PC-3 (cell line): ENCODE measurements at regions not wholly inside any gene's neighbourhood (a gene's known extent, or its start where the extent isn't known, plus 50 kb on each side); places are given as distances from the start of the nearest gene placed in this dataset.

Experiments used
- ATAC-seq: fragments of 200-7000 bp; cut with Tn5 transposase; 2 replicates; pipeline ENCODE4 v1.9.1; 2020; ENCODE audit warnings: mild to moderate bottlenecking, moderate library complexity
- BruUV-seq: library from RNA; stranded (reverse); fragments of 400-500 nt; replicated peaks from 2 replicates; lab custom pipeline; 2021; lab: Mats Ljungman, UMichigan
- CTCF ChIA-PET: fragments of 300-600 bp; sonication (Branson Sonifier 250); formaldehyde crosslinking; loops from one replicate; lab custom pipeline; 2022; ENCODE audit warnings: antibody characterized with exemption; lab: Charles Lee
- POLR2A ChIA-PET: fragments of 300-600 bp; sonication (Branson Sonifier 250); formaldehyde crosslinking; loops from one replicate; lab custom pipeline; 2022; ENCODE audit warnings: antibody characterized with exemption; ENCODE audit not compliant: unreplicated experiment; lab: Charles Lee
- DNase-seq: peaks from one replicate; pipeline ENCODE4 v3.0.0-alpha.2; 2015
- H2AFZ ChIP-seq: fragments of 300-600 bp; sonication (generic); 2 replicates; pipeline ENCODE4 v1.6.0; 2016; ENCODE audit warnings: antibody characterized with exemption, low read length
- H3F3A ChIP-seq: fragments of 300-600 bp; sonication (generic); one replicate; pipeline ENCODE4 v1.6.0; 2017; ENCODE audit warnings: antibody characterized with exemption, low read length, control low read depth, mild to moderate bottlenecking; ENCODE audit not compliant: unreplicated experiment
- H3K27ac ChIP-seq: fragments of 300-600 bp; sonication (generic); 2 replicates; pipeline ENCODE4 v1.5.1; 2016; ENCODE audit warnings: mild to moderate bottlenecking, low read length
- H3K27me3 ChIP-seq: fragments of 300-600 bp; sonication (generic); 2 replicates; pipeline ENCODE4 v1.6.1; 2016; ENCODE audit warnings: low read length, mixed read lengths
- H3K36me3 ChIP-seq: fragments of 300-600 bp; sonication (generic); 2 replicates; pipeline ENCODE4 v1.6.1; 2016; ENCODE audit warnings: low read depth, mixed run types, low read length, mixed read lengths
- H3K4me1 ChIP-seq: fragments of 300-600 bp; sonication (generic); 2 replicates; pipeline ENCODE4 v1.5.1; 2016; ENCODE audit warnings: low read length; ENCODE audit not compliant: insufficient read depth
- H3K4me2 ChIP-seq: fragments of 300-600 bp; sonication (generic); 2 replicates; pipeline ENCODE4 v1.6.0; 2016; ENCODE audit warnings: low read length
- H3K4me3 ChIP-seq: fragments of 300-600 bp; sonication (generic); 2 replicates; pipeline ENCODE4 v1.5.1; 2016; ENCODE audit warnings: mild to moderate bottlenecking, low read length, mixed read lengths
- H3K79me2 ChIP-seq: fragments of 300-600 bp; sonication (generic); 2 replicates; pipeline ENCODE4 v1.6.1; 2017; ENCODE audit warnings: low read length, mixed read lengths
- H3K9ac ChIP-seq: fragments of 300-600 bp; sonication (generic); 2 replicates; pipeline ENCODE4 v1.6.0; 2016; ENCODE audit warnings: mild to moderate bottlenecking, low read length
- H3K9me2 ChIP-seq: fragments of 300-600 bp; sonication (generic); replicated peaks from 2 replicates; pipeline ENCODE4 v1.6.1; 2016; ENCODE audit warnings: mixed run types, low read length, mixed read lengths
- H3K9me3 ChIP-seq: fragments of 300-600 bp; sonication (generic); 2 replicates; pipeline ENCODE4 v1.6.1; 2016; ENCODE audit warnings: low read length, mixed read lengths
- H4K20me1 ChIP-seq: fragments of 300-600 bp; sonication (generic); 2 replicates; pipeline ENCODE4 v1.6.1; 2016; ENCODE audit warnings: low read length, mixed read lengths
- CTCF ChIP-seq: fragments of 300-600 bp; sonication (generic); conservative IDR thresholded peaks from 2 replicates; pipeline ENCODE4 v1.5.1; 2017; ENCODE audit warnings: antibody characterized with exemption, low read depth, mild to moderate bottlenecking, low read length
- EZH2 ChIP-seq: fragments of 300-600 bp; sonication (generic); IDR thresholded peaks from one replicate; pipeline ENCODE4 v1.6.1; 2017; ENCODE audit warnings: antibody characterized with exemption, mild to moderate bottlenecking, low read length; ENCODE audit not compliant: unreplicated experiment
- EZH2phosphoT487 ChIP-seq: fragments of 300-600 bp; sonication (generic); IDR thresholded peaks from 2 replicates; pipeline ENCODE4 v1.6.1; 2018; ENCODE audit warnings: mild to moderate bottlenecking, antibody characterized with exemption, low read length, borderline replicate concordance
- intact Hi-C: fragments of 100-400 bp; cut with micrococcal nuclease; formaldehyde crosslinking; loops from 2 replicates; pipeline ENCODE4 v1.9.0; 2023

- BruUV-seq: no TSS peak
- ChIA-PET POLR2A (no interaction called here), CTCF (no interaction called here)
- H3K9me2 ChIP-seq: no peaks in the 10 kb centered on the region
- no peak overlapping the region for H3K9ac ChIP-seq
- no peaks in the 10 kb centered on the region; the same call in 1 of the 2 replicates for H3K4me1 ChIP-seq
- H3K9me3 ChIP-seq: no peaks in the 10 kb centered on the region
- H3K79me2 ChIP-seq: no peaks in the 10 kb centered on the region
- no peak overlapping the region for H3K4me2 ChIP-seq
- intact Hi-C loops: no loop called here
- no peaks in the 10 kb centered on the region for H4K20me1 ChIP-seq
- H3K27ac ChIP-seq: no peak overlapping the region
- no peaks in the 10 kb centered on the region for H3F3A ChIP-seq
- H3K36me3 ChIP-seq: no peaks in the 10 kb centered on the region
- DNase-seq (no peak), ATAC-seq (no peak)
- H3K27me3 ChIP-seq: no peaks in the 10 kb centered on the region
- no peak overlapping the region for H3K4me3 ChIP-seq
- TF ChIP-seq EZH2 (no peak), EZH2phosphoT487 (no peak), CTCF (no peak)
- no peak overlapping the region for H2AFZ ChIP-seq
These were observed 639.3 kb downstream of the TNS3 start for GRCh38 chr7:46942574-46942973.

- no peak for ATAC-seq
- intact Hi-C loops: no loop called here
These were observed 641.7 kb downstream of the TNS3 start for GRCh38 chr7:46940178-46940577.

GRCh38 chr7:46939558-46939957 lies 642.4 kb downstream of the TNS3 start:
- Histone ChIP-seq H3K27ac (no peak overlapping the region), H3K27me3 (no peaks in the 10 kb centered on the region), H2AFZ (no peak overlapping the region), H3K9me3 (no peaks in the 10 kb centered on the region), H3F3A (no peaks in the 10 kb centered on the region), H3K79me2 (no peaks in the 10 kb centered on the region), H3K4me2 (no peak overlapping the region), H4K20me1 (no peaks in the 10 kb centered on the region), H3K36me3 (no peaks in the 10 kb centered on the region), H3K4me1 (no peaks in the 10 kb centered on the region), H3K4me3 (no peak overlapping the region), H3K9me2 (no peaks in the 10 kb centered on the region), H3K9ac (no peak overlapping the region)
- DNase-seq (no peak), ATAC-seq (no peak)
- intact Hi-C loops: no loop called here
- no TSS peak for BruUV-seq
- POLR2A ChIA-PET: no interaction called here
- CTCF ChIA-PET: no interaction called here
- no peak for TF ChIP-seq CTCF
- no peak for TF ChIP-seq EZH2
- TF ChIP-seq EZH2phosphoT487: no peak

More at GRCh38 chr7:46940178-46940577, 641.7 kb downstream of the TNS3 start:
- ChIA-PET CTCF (no interaction called here), POLR2A (no interaction called here)
- no peaks in the 10 kb centered on the region for H3K9me3 ChIP-seq
- no peak overlapping the region for H3K4me2 ChIP-seq
- no peaks in the 10 kb centered on the region for H3K9me2 ChIP-seq
- H3F3A ChIP-seq: no peaks in the 10 kb centered on the region
- no peaks in the 10 kb centered on the region for H3K36me3 ChIP-seq
- H3K27me3 ChIP-seq: no peaks in the 10 kb centered on the region
- DNase-seq: no peak
- no TSS peak for BruUV-seq
- H2AFZ ChIP-seq: no peak overlapping the region
- no peak overlapping the region for H3K9ac ChIP-seq
- H3K4me1 ChIP-seq: no peaks in the 10 kb centered on the region
- H3K4me3 ChIP-seq: no peak overlapping the region
- H3K27ac ChIP-seq: no peak overlapping the region
- no peaks in the 10 kb centered on the region for H4K20me1 ChIP-seq
- TF ChIP-seq CTCF: no peak
- TF ChIP-seq EZH2: no peak
- TF ChIP-seq EZH2phosphoT487: no peak
- H3K79me2 ChIP-seq: no peaks in the 10 kb centered on the region
